ENCODE measurements at regions not wholly inside any gene's neighbourhood (a gene's known extent, or its start where the extent isn't known, plus 50 kb on each side); places are given as distances from the start of the nearest gene placed in this dataset.

DNA sequence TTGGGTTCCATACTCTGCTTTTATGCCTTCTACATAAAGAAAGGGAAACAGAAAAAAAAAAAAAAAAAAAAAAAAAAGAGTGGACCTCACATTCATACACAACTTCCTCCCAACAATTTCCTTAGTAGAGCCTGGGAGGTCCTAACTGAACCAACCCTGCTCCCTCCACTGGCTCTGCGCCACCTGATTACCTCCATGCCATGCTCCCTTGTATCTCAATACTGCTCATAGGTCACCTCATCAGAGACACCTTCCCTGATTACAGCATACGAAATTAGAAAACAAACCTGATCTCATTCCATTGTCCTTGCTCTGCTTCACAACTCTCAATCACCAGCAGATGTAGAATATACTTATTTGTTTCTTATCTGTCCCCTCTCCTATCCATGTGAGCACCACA, 134.2 kb upstream of the EYA4 start:
- peaks cover 2% of the 10 kb centered on the region for H3K4me1 Mint-ChIP-seq (ENCODE audit: low read depth)
- TF ChIP-seq, protein P1, sequence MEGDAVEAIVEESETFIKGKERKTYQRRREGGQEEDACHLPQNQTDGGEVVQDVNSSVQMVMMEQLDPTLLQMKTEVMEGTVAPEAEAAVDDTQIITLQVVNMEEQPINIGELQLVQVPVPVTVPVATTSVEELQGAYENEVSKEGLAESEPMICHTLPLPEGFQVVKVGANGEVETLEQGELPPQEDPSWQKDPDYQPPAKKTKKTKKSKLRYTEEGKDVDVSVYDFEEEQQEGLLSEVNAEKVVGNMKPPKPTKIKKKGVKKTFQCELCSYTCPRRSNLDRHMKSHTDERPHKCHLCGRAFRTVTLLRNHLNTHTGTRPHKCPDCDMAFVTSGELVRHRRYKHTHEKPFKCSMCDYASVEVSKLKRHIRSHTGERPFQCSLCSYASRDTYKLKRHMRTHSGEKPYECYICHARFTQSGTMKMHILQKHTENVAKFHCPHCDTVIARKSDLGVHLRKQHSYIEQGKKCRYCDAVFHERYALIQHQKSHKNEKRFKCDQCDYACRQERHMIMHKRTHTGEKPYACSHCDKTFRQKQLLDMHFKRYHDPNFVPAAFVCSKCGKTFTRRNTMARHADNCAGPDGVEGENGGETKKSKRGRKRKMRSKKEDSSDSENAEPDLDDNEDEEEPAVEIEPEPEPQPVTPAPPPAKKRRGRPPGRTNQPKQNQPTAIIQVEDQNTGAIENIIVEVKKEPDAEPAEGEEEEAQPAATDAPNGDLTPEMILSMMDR (IDR thresholded peaks at IDR 0.05; ENCODE audit: unreplicated experiment): no peak
- H3K27ac Mint-ChIP-seq: no peak overlapping the region
- no peaks in the 10 kb centered on the region for H3K36me3 Mint-ChIP-seq (ENCODE audit: insufficient read depth)
- no peaks in the 10 kb centered on the region for H3K9me3 Mint-ChIP-seq (ENCODE audit: low read depth)
- DNase-seq (ENCODE audit: low spot score, unreplicated experiment): no peak
- no peak overlapping the region for H3K4me3 Mint-ChIP-seq (ENCODE audit: low read depth)
- H3K27me3 Mint-ChIP-seq: peaks cover 4% of the 10 kb centered on the region

DNA sequence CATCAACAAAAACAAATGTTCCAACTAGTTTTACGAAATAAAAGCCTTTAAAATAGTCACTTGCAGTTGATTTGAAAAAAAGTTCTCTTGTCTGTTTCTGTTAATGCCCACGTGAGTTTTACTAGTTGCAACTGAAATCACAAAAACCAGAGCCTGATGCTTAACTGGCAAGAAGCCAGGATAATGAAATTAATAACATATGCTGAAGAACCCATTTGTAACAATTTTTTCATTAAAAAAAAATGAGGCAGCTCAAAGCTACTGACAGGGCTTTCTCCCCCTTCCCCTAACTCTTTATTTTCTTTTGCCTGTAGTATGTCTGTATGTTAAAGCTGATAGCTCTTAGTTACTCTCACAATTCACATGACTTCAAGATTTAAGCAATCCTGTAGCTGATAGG, 132.7 kb upstream of the EYA4 start:
- TF ChIP-seq, protein P1 (IDR thresholded peaks at IDR 0.05; ENCODE audit: unreplicated experiment): no peak
- Mint-ChIP-seq H3K9me3 (ENCODE audit: low read depth) (no peaks in the 10 kb centered on the region), H3K27ac (no peak overlapping the region), H3K27me3 (peaks cover 4% of the 10 kb centered on the region), H3K4me3 (ENCODE audit: low read depth) (no peak overlapping the region), H3K4me1 (ENCODE audit: low read depth) (peaks cover 2% of the 10 kb centered on the region), H3K36me3 (ENCODE audit: insufficient read depth) (no peaks in the 10 kb centered on the region)
- no peak for DNase-seq (ENCODE audit: low spot score, unreplicated experiment)

DNA sequence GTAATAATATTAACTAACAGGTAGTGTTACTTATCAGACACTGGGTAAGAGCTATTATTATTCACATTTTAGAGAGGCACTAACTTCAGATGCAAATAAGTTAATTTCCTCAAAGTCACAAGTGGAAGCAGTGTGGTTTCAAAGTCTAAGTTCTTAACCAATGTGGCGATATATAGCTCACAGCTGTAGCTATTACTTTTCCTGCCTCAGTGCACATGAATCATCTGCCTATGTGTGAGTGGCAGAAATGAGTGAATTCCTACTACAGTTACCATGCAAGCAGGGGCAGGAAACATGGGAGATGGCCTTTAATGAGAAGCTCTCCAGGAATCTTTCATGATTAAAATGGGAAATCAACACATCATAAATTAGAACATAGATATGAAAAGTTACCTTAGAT, 126.2 kb upstream of the EYA4 start:
- H3K4me3 Mint-ChIP-seq (ENCODE audit: low read depth): no peak overlapping the region

DNA sequence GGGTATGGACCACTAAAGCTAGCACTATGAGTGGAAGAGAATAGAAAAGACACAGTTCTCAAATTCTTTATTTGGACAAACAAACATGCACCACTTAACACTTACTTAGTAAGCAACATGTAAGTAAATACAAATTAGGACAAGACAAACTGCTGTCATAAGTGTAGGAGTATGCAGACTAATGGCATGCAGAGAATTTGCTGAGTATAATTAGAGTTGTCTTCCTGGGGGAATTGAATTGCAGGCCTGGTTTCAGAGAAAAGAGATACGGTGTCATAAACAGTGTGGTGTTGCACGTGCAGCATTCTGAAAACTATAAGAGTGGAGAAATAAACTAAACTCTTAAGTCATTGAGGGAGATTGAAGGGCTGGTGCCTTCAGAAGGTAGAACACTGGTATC, 125.2 kb upstream of the EYA4 start:
- Mint-ChIP-seq H3K27me3 (peaks cover 2% of the 10 kb centered on the region), H3K36me3 (ENCODE audit: insufficient read depth) (no peaks in the 10 kb centered on the region), H3K4me3 (ENCODE audit: low read depth) (no peak overlapping the region), H3K4me1 (ENCODE audit: low read depth) (peaks cover 6% of the 10 kb centered on the region), H3K27ac (no peak overlapping the region), H3K9me3 (ENCODE audit: low read depth) (peaks cover 4% of the 10 kb centered on the region)
- no peak for DNase-seq (ENCODE audit: low spot score, unreplicated experiment)
- TF ChIP-seq, protein P1 (IDR thresholded peaks at IDR 0.05; ENCODE audit: unreplicated experiment): no peak

More for the DNA sequence above, 126.2 kb upstream of the EYA4 start:
- TF ChIP-seq, protein P1 (IDR thresholded peaks at IDR 0.05; ENCODE audit: unreplicated experiment): no peak
- peaks cover 4% of the 10 kb centered on the region for H3K27me3 Mint-ChIP-seq
- H3K4me1 Mint-ChIP-seq (ENCODE audit: low read depth): peaks cover 2% of the 10 kb centered on the region
- no peak overlapping the region for H3K27ac Mint-ChIP-seq
- H3K9me3 Mint-ChIP-seq (ENCODE audit: low read depth): peaks cover 4% of the 10 kb centered on the region
- no peaks in the 10 kb centered on the region for H3K36me3 Mint-ChIP-seq (ENCODE audit: insufficient read depth)
- DNase-seq (ENCODE audit: low spot score, unreplicated experiment): no peak

DNA sequence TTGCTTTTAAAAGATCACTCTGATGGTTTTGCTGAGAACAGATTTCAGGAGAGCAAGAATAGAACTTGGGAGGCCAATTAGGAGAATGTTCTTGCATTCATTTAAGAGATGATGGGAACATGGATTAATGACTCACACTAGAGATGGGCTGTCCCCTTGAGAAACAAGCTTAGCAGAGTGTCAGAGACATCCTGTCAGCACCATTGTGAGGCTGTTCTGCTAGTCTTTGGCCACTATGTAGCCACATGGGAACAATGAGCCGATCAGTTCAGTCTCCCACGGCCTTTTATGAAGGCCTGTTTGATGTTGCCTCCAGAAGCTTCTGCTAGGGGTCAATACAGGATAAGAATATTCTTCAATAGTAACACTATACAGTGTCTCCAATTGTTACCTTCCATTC, 113.0 kb upstream of the EYA4 start:
- Mint-ChIP-seq H3K9me3 (ENCODE audit: low read depth) (no peaks in the 10 kb centered on the region), H3K4me3 (ENCODE audit: low read depth) (no peak overlapping the region), H3K36me3 (ENCODE audit: insufficient read depth) (no peaks in the 10 kb centered on the region), H3K27ac (no peak overlapping the region), H3K4me1 (ENCODE audit: low read depth) (peaks cover 8% of the 10 kb centered on the region), H3K27me3 (peaks cover 6% of the 10 kb centered on the region)
- DNase-seq (ENCODE audit: low spot score, unreplicated experiment): no peak
- TF ChIP-seq, protein P1 (IDR thresholded peaks at IDR 0.05; ENCODE audit: unreplicated experiment): no peak
